ENCODE measurements at regions not wholly inside any gene's neighbourhood (a gene's known extent, or its start where the extent isn't known, plus 50 kb on each side); places are given as distances from the start of the nearest gene placed in this dataset.

DNA sequence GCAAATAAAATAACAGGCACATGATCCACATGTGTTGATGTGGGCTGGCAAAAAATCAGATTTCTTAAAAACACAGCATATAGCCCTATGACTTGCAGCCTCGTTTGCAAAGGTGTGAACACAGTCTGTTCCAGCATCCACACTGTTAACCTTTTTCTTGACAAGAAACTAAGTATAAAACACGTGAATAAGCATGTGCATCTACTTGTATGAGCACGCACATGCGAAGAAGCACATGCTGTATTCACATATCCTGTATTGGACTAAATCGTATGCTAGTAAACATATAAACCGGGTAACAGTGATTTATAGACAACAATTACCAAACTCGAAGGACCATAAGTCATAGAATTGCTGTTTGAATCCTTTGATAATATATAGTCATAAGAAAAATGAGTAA lies 218.7 kb downstream of the HDGFL1 start:
- H3K27ac ChIP-seq (ENCODE audit: low read depth in 2 of 2, low read length in 2 of 2): no peak overlapping the region
- H3K4me3 ChIP-seq (ENCODE audit: low read length in 3 of 3): no peak overlapping the region
- H3K9ac ChIP-seq (ENCODE audit: low read length in 3 of 3): no peak overlapping the region
- TF ChIP-seq CTCF (IDR thresholded peaks at IDR 0.05; ENCODE audit: borderline replicate concordance, extremely low read depth, insufficient read depth): no peak
- H3K4me1 ChIP-seq (ENCODE audit: control insufficient read depth in 2 of 3, insufficient read depth in 2 of 3, low read depth in 1 of 3, low read length in 3 of 3): peaks cover 0 to 4% (median 3%) of the 10 kb centered on the region in 3 donors
- intact Hi-C loops (cut with DNase I): no loop called here
- H3K9me3 ChIP-seq (ENCODE audit: control insufficient read depth in 2 of 3, insufficient read depth in 1 of 3, low read length in 3 of 3): no peaks in the 10 kb centered on the region
- FAIRE-seq (no peak), DNase-seq (no peak)
- H3K27me3 ChIP-seq (ENCODE audit: control insufficient read depth, insufficient read depth, low read length): no peaks in the 10 kb centered on the region
- H3K36me3 ChIP-seq (ENCODE audit: control insufficient read depth in 2 of 3, insufficient read depth in 3 of 3, low read length in 3 of 3): no peaks in the 10 kb centered on the region

DNA sequence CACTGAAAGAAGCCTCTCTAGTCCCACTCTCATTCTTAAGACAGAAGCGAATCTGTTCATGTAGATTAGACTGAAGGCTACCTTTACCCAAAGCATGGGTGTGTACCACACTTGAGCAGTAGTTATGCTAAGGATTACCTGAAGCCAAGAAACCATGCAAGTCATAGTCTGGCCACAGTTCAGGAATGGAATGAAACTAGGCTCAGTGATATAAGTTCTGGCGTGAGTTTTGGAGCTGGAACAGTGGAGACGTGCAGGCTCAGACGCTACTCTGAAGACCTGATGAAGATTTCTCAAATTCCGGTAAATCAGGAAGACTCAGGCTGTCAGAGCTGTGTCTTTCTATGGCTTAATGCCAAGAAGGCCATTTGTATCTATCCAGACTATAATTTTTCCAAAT lies 219.9 kb downstream of the HDGFL1 start:
- Histone ChIP-seq H3K9me3 (ENCODE audit: control insufficient read depth in 2 of 3, insufficient read depth in 1 of 3, low read length in 3 of 3) (no peaks in the 10 kb centered on the region), H3K27ac (ENCODE audit: low read depth in 2 of 2, low read length in 2 of 2) (no peak overlapping the region), H3K36me3 (ENCODE audit: control insufficient read depth in 2 of 3, insufficient read depth in 3 of 3, low read length in 3 of 3) (no peaks in the 10 kb centered on the region), H3K9ac (ENCODE audit: low read length in 3 of 3) (no peak overlapping the region), H3K27me3 (ENCODE audit: control insufficient read depth, insufficient read depth, low read length) (no peaks in the 10 kb centered on the region), H3K4me1 (ENCODE audit: control insufficient read depth in 2 of 3, insufficient read depth in 2 of 3, low read depth in 1 of 3, low read length in 3 of 3) (peaks cover 0 to 4% (median 3%) of the 10 kb centered on the region in 3 donors), H3K4me3 (ENCODE audit: low read length in 3 of 3) (no peak overlapping the region)
- TF ChIP-seq CTCF (IDR thresholded peaks at IDR 0.05; ENCODE audit: borderline replicate concordance, extremely low read depth, insufficient read depth): no peak
- intact Hi-C loops (cut with DNase I): no loop called here
- DNase-seq: no peak
- no peak for FAIRE-seq

GRCh38 chr6:22794844-22795243 lies 225.5 kb downstream of the HDGFL1 start:
- no peak for FAIRE-seq
- no peaks in the 10 kb centered on the region for H3K4me1 ChIP-seq (ENCODE audit: control insufficient read depth in 2 of 3, insufficient read depth in 2 of 3, low read depth in 1 of 3, low read length in 3 of 3)

More at GRCh38 chr6:22794844-22795243, 225.5 kb downstream of the HDGFL1 start:
- H3K9me3 ChIP-seq (ENCODE audit: control insufficient read depth in 2 of 3, insufficient read depth in 1 of 3, low read length in 3 of 3): peaks cover 0 to 7% (median 0%) of the 10 kb centered on the region in 3 donors
- DNase-seq: no peak
- intact Hi-C loops (cut with DNase I): no loop called here
- no peak for TF ChIP-seq CTCF (IDR thresholded peaks at IDR 0.05; ENCODE audit: borderline replicate concordance, extremely low read depth, insufficient read depth)
- H3K4me3 ChIP-seq (ENCODE audit: low read length in 3 of 3): no peak overlapping the region
- H3K27ac ChIP-seq (ENCODE audit: low read depth in 2 of 2, low read length in 2 of 2): no peak overlapping the region
- H3K36me3 ChIP-seq (ENCODE audit: control insufficient read depth in 2 of 3, insufficient read depth in 3 of 3, low read length in 3 of 3): no peaks in the 10 kb centered on the region
- H3K27me3 ChIP-seq (ENCODE audit: control insufficient read depth, insufficient read depth, low read length): no peaks in the 10 kb centered on the region
- no peak overlapping the region for H3K9ac ChIP-seq (ENCODE audit: low read length in 3 of 3)
